Upper lobe of left lung (tissue), 4 donors: ENCODE measurements at regions not wholly inside any gene's neighbourhood (a gene's known extent, or its start where the extent isn't known, plus 50 kb on each side); places are given as distances from the start of the nearest gene placed in this dataset.

Experiments
- CTCF ChIP-seq, 6 experiments: fragments of 450-650 bp in 4 of 6; fragments of 200-600 bp in 2 of 6; sonication (generic) in 2 of 6; IDR thresholded peaks; one replicate each; pipeline ENCODE4 v1.5.1; 2016 to 2019; ENCODE audit warnings: antibody characterized with exemption in 6 of 6
- EP300 ChIP-seq, 4 donors: sonication (generic); formaldehyde crosslinking; IDR thresholded peaks; one replicate each; pipeline ENCODE4 v1.5.1; 2017; ENCODE audit warnings: antibody characterized with exemption in 4 of 4, control low read depth in 2 of 4
- POLR2A ChIP-seq, 4 donors: fragments of 450-650 bp; IDR thresholded peaks; one replicate each; pipeline ENCODE4 v1.5.1; 2016 to 2017; ENCODE audit warnings: antibody characterized with exemption in 4 of 4, mild to moderate bottlenecking in 2 of 4

- TF ChIP-seq CTCF (IDR thresholded peaks at IDR 0.05) (no peak), POLR2A (IDR thresholded peaks at IDR 0.05) (no peak), EP300 (IDR thresholded peaks at IDR 0.05) (no peak)
Measured at GRCh38 chr13:63206461-63206860, 1790.8 kb upstream of the PCDH20 start.
